ENCODE measurements at regions not wholly inside any gene's neighbourhood (a gene's known extent, or its start where the extent isn't known, plus 50 kb on each side); places are given as distances from the start of the nearest gene placed in this dataset.

DNA sequence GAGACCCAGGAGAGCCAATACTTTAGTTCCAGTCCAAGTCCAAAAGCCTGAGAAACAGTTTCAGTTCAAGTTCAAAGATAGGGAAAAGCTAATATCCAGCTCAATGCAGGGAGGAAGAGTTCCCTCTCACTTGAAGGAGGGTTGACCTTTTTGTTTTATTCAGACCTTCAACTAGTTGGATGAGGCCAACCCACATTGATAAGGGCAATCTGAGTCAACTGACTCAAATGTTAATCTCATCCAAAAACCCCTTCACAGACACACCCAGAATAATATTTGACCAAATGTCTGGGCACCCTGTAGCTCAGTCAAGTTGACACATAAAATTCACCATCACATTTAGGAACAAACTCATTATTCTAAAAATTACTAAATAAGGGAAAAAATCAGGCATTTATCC is 246.8 kb downstream of the METTL4 start:
- TF ChIP-seq, protein P1, sequence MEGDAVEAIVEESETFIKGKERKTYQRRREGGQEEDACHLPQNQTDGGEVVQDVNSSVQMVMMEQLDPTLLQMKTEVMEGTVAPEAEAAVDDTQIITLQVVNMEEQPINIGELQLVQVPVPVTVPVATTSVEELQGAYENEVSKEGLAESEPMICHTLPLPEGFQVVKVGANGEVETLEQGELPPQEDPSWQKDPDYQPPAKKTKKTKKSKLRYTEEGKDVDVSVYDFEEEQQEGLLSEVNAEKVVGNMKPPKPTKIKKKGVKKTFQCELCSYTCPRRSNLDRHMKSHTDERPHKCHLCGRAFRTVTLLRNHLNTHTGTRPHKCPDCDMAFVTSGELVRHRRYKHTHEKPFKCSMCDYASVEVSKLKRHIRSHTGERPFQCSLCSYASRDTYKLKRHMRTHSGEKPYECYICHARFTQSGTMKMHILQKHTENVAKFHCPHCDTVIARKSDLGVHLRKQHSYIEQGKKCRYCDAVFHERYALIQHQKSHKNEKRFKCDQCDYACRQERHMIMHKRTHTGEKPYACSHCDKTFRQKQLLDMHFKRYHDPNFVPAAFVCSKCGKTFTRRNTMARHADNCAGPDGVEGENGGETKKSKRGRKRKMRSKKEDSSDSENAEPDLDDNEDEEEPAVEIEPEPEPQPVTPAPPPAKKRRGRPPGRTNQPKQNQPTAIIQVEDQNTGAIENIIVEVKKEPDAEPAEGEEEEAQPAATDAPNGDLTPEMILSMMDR (IDR thresholded peaks at IDR 0.05): no peak
- no peak for TF ChIP-seq POLR2A (IDR thresholded peaks at IDR 0.05)

All from breast epithelium (tissue), 3 donors.